ENCODE measurements at regions not wholly inside any gene's neighbourhood (a gene's known extent, or its start where the extent isn't known, plus 50 kb on each side); places are given as distances from the start of the nearest gene placed in this dataset.

DNA sequence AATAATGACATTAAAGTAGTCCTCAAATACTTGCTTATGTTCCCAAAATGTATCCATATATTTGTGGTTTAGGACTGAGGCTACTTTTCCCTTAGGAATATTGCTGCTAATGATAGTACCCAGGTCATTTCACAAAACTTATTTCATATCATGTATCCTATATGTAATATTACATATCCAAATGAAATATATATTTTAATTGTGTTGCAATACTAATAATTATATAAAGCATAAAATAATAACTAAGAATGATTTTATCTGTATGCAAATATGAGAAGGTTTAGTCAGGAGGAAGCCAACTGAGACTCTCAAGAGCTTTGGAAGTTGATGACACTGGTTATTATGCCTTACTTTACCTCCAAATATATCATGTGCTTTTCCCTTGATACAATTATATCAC, 231.5 kb upstream of the KLF14 start:
- Histone ChIP-seq H2BK5ac (ENCODE audit: low read depth, low read length, poor library complexity, severe bottlenecking) (no peak overlapping the region), H3K27ac (ENCODE audit: low read length, poor library complexity, severe bottlenecking) (no peak overlapping the region), H2AK5ac (ENCODE audit: low read length, severe bottlenecking) (no peak overlapping the region), H3K18ac (ENCODE audit: low read depth in 1 of 2, low read length in 2 of 2) (no peak overlapping the region), H3K4ac (ENCODE audit: low read depth in 1 of 2, low read length in 2 of 2) (no peak overlapping the region), H4K8ac (ENCODE audit: low read length) (no peak overlapping the region), H2BK12ac (ENCODE audit: low read length in 2 of 2) (no peak overlapping the region), H2AFZ (ENCODE audit: low read depth, low read length) (no peak overlapping the region), H2BK15ac (ENCODE audit: low read depth, poor library complexity, severe bottlenecking) (no peak overlapping the region), H3K9me3 (ENCODE audit: control insufficient read depth, low read length) (no peaks in the 10 kb centered on the region), H3K27me3 (ENCODE audit: control insufficient read depth in 1 of 2, insufficient read depth in 1 of 2, low read length in 2 of 2) (no peaks in the 10 kb centered on the region), H3K36me3 (ENCODE audit: control insufficient read depth in 1 of 2, insufficient read depth in 2 of 2, low read depth in 1 of 2, low read length in 2 of 2) (peaks cover 9 to 75% of the 10 kb centered on the region in 2 experiments), H3K4me2 (ENCODE audit: low read length, poor library complexity, severe bottlenecking) (no peak overlapping the region), H2BK120ac (ENCODE audit: low read depth, low read length) (no peak overlapping the region), H3K4me1 (ENCODE audit: control insufficient read depth, insufficient read depth, low read depth, low read length) (peaks cover 10% of the 10 kb centered on the region), H4K91ac (ENCODE audit: low read length) (no peak overlapping the region), H3K9ac (ENCODE audit: low read length) (no peak overlapping the region), H3K14ac (ENCODE audit: low read length in 2 of 2) (no peak overlapping the region), H3K23ac (ENCODE audit: low read length in 2 of 2) (no peak overlapping the region), H3K4me3 (ENCODE audit: insufficient read depth in 1 of 2, low read depth in 1 of 2, low read length in 2 of 2) (no peak overlapping the region), H3K79me1 (replicated peaks; ENCODE audit: low read length, poor library complexity, severe bottlenecking) (peaks cover 15% of the 10 kb centered on the region)
- no peak for DNase-seq

DNA sequence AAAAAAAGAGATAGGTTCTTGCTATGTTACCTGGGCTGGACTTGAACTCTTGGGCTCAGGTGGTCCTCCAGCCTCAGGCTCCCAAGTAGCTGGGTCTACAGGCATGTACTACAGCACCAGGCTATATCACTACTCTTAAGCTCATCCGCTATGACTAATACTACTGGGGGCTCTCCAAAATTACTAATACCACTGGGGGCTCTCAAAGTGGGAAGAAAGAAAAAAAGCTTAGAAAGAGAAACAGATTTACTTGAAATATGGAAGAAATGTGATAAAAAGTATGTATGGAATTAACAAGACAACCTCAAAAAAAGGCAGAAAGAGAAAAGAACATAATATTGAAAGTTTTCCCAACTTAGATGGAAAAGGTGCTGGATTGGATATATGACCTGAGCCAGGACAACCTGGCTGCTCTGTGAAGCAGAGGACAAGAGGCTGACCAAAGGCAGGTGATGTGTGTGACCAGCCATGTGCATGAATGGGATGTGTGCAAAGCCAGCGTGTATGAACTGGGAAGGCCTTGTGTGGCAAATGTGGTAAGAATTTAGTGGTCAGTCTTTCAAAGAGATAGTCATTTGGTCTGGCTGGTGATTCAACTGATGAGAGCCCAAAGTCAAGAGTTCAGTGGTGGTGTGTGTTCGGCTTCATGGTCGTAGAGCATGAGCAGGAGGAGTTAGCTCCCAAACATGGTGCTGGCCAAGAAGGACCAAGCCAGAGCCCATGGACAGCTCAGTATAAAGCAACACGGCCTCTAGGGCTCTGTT, 232.4 kb upstream of the KLF14 start:
- no peaks in the 10 kb centered on the region for H3K27me3 ChIP-seq (ENCODE audit: control insufficient read depth in 1 of 2, insufficient read depth in 1 of 2, low read length in 2 of 2)
- no peak overlapping the region for H4K91ac ChIP-seq (ENCODE audit: low read length)
- H3K9me3 ChIP-seq (ENCODE audit: control insufficient read depth, low read length): no peaks in the 10 kb centered on the region
- H4K8ac ChIP-seq (ENCODE audit: low read length): no peak overlapping the region
- H2AFZ ChIP-seq (ENCODE audit: low read depth, low read length): no peak overlapping the region
- peaks cover 15% of the 10 kb centered on the region for H3K79me1 ChIP-seq (replicated peaks; ENCODE audit: low read length, poor library complexity, severe bottlenecking)
- H2BK15ac ChIP-seq (ENCODE audit: low read depth, poor library complexity, severe bottlenecking): no peak overlapping the region
- H3K4me3 ChIP-seq (ENCODE audit: insufficient read depth in 1 of 2, low read depth in 1 of 2, low read length in 2 of 2): no peak overlapping the region
- H2AK5ac ChIP-seq (ENCODE audit: low read length, severe bottlenecking): no peak overlapping the region
- WGBS: 96% methylated on average over 4 of the region's 5 CpGs
- no peak overlapping the region for H3K23ac ChIP-seq (ENCODE audit: low read length in 2 of 2)
- H3K27ac ChIP-seq (ENCODE audit: low read length, poor library complexity, severe bottlenecking): no peak overlapping the region
- no peak overlapping the region for H2BK12ac ChIP-seq (ENCODE audit: low read length in 2 of 2)
- H2BK120ac ChIP-seq (ENCODE audit: low read depth, low read length): no peak overlapping the region
- peaks cover 11% of the 10 kb centered on the region for H3K4me1 ChIP-seq (ENCODE audit: control insufficient read depth, insufficient read depth, low read depth, low read length)
- H2BK5ac ChIP-seq (ENCODE audit: low read depth, low read length, poor library complexity, severe bottlenecking): no peak overlapping the region
- H3K9ac ChIP-seq (ENCODE audit: low read length): peak overlapping the region; percentile 36
- H3K36me3 ChIP-seq (ENCODE audit: control insufficient read depth in 1 of 2, insufficient read depth in 2 of 2, low read depth in 1 of 2, low read length in 2 of 2): peaks cover 9 to 78% of the 10 kb centered on the region in 2 experiments
- DNase-seq: no peak
- H3K4me2 ChIP-seq (ENCODE audit: low read length, poor library complexity, severe bottlenecking): no peak overlapping the region
- no peak overlapping the region for H3K14ac ChIP-seq (ENCODE audit: low read length in 2 of 2)
- no peak overlapping the region for H3K4ac ChIP-seq (ENCODE audit: low read depth in 1 of 2, low read length in 2 of 2)
- H3K18ac ChIP-seq (ENCODE audit: low read depth in 1 of 2, low read length in 2 of 2): peak overlapping the region in 1 of 2 experiments; percentile 18

DNA sequence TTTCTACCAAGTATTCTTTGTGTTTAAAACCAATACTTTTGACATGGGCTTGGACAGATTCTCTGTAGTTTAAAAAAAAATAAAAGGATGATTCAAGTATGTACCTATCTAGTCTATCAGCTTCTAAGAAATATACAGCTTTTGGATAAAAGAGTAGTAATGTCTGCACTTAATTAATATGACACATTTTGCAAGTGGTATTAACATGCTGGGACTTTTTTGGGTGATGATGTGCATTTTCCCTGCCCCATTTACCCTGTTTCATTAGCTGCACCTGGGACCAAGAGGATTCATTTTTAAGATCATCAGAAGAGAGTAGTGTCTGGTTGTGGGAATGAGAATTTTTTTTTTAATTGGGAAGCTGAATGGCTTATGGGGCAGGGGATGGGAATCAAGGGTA, 236.2 kb upstream of the KLF14 start:
- Histone ChIP-seq H3K79me1 (replicated peaks; ENCODE audit: low read length, poor library complexity, severe bottlenecking) (peaks cover 12% of the 10 kb centered on the region), H3K23ac (ENCODE audit: low read length in 2 of 2) (no peak overlapping the region), H2AK5ac (ENCODE audit: low read length, severe bottlenecking) (no peak overlapping the region), H3K14ac (ENCODE audit: low read length in 2 of 2) (no peak overlapping the region), H3K36me3 (ENCODE audit: control insufficient read depth in 1 of 2, insufficient read depth in 2 of 2, low read depth in 1 of 2, low read length in 2 of 2) (peaks cover 12 to 74% of the 10 kb centered on the region in 2 experiments), H3K4ac (ENCODE audit: low read depth in 1 of 2, low read length in 2 of 2) (no peak overlapping the region), H4K8ac (ENCODE audit: low read length) (no peak overlapping the region), H2BK15ac (ENCODE audit: low read depth, poor library complexity, severe bottlenecking) (no peak overlapping the region), H2AFZ (ENCODE audit: low read depth, low read length) (no peak overlapping the region), H3K27me3 (ENCODE audit: control insufficient read depth in 1 of 2, insufficient read depth in 1 of 2, low read length in 2 of 2) (no peaks in the 10 kb centered on the region), H3K4me2 (ENCODE audit: low read length, poor library complexity, severe bottlenecking) (no peak overlapping the region), H3K9me3 (ENCODE audit: control insufficient read depth, low read length) (no peaks in the 10 kb centered on the region), H3K27ac (ENCODE audit: low read length, poor library complexity, severe bottlenecking) (no peak overlapping the region), H2BK12ac (ENCODE audit: low read length in 2 of 2) (no peak overlapping the region), H3K4me1 (ENCODE audit: control insufficient read depth, insufficient read depth, low read depth, low read length) (peaks cover 6% of the 10 kb centered on the region), H3K4me3 (ENCODE audit: insufficient read depth in 1 of 2, low read depth in 1 of 2, low read length in 2 of 2) (no peak overlapping the region), H3K18ac (ENCODE audit: low read depth in 1 of 2, low read length in 2 of 2) (no peak overlapping the region), H2BK5ac (ENCODE audit: low read depth, low read length, poor library complexity, severe bottlenecking) (no peak overlapping the region), H3K9ac (ENCODE audit: low read length) (peak overlapping the region; percentile 34), H2BK120ac (ENCODE audit: low read depth, low read length) (peak overlapping the region; percentile 34), H4K91ac (ENCODE audit: low read length) (no peak overlapping the region)
- DNase-seq: no peak

DNA sequence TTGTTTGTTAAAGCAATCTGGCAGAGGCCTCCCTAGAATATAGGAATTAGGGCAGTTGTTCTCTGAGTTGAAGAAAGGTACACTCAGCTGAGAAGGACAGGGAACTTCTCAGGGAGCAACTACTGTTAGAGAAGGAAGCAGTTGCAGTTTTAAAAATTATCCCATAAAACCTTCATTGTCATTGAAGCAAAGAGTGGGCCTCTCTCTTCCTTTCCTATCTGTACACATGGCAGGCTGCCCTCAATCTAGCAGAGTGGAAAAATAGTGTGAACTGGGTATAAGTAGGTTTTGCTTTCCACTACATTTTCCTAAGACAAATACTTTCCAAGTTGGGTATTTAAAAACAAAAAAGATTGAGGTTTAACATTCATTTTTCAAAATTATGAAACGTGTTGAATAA, 236.7 kb upstream of the KLF14 start:
- H3K4me1 ChIP-seq (ENCODE audit: control insufficient read depth, insufficient read depth, low read depth, low read length): peaks cover 6% of the 10 kb centered on the region
- H2AK5ac ChIP-seq (ENCODE audit: low read length, severe bottlenecking): no peak overlapping the region
- H2BK120ac ChIP-seq (ENCODE audit: low read depth, low read length): peak overlapping the region; percentile 34
- no peak overlapping the region for H2BK5ac ChIP-seq (ENCODE audit: low read depth, low read length, poor library complexity, severe bottlenecking)
- no peaks in the 10 kb centered on the region for H3K27me3 ChIP-seq (ENCODE audit: control insufficient read depth in 1 of 2, insufficient read depth in 1 of 2, low read length in 2 of 2)
- no peak overlapping the region for H4K8ac ChIP-seq (ENCODE audit: low read length)
- no peak overlapping the region for H2BK12ac ChIP-seq (ENCODE audit: low read length in 2 of 2)
- no peak overlapping the region for H3K4ac ChIP-seq (ENCODE audit: low read depth in 1 of 2, low read length in 2 of 2)
- peak overlapping the region; percentile 34 for H3K9ac ChIP-seq (ENCODE audit: low read length)
- H3K4me3 ChIP-seq (ENCODE audit: insufficient read depth in 1 of 2, low read depth in 1 of 2, low read length in 2 of 2): no peak overlapping the region
- H3K27ac ChIP-seq (ENCODE audit: low read length, poor library complexity, severe bottlenecking): no peak overlapping the region
- no peak overlapping the region for H4K91ac ChIP-seq (ENCODE audit: low read length)
- H3K4me2 ChIP-seq (ENCODE audit: low read length, poor library complexity, severe bottlenecking): no peak overlapping the region
- H3K9me3 ChIP-seq (ENCODE audit: control insufficient read depth, low read length): no peaks in the 10 kb centered on the region
- H3K79me1 ChIP-seq (replicated peaks; ENCODE audit: low read length, poor library complexity, severe bottlenecking): peaks cover 12% of the 10 kb centered on the region
- no peak overlapping the region for H3K18ac ChIP-seq (ENCODE audit: low read depth in 1 of 2, low read length in 2 of 2)
- no peak overlapping the region for H2BK15ac ChIP-seq (ENCODE audit: low read depth, poor library complexity, severe bottlenecking)
- no CpG with 5 or more reads among the region's 1 CpG for WGBS
- no peak overlapping the region for H3K14ac ChIP-seq (ENCODE audit: low read length in 2 of 2)
- no peak overlapping the region for H2AFZ ChIP-seq (ENCODE audit: low read depth, low read length)
- no peak overlapping the region for H3K23ac ChIP-seq (ENCODE audit: low read length in 2 of 2)
- H3K36me3 ChIP-seq (ENCODE audit: control insufficient read depth in 1 of 2, insufficient read depth in 2 of 2, low read depth in 1 of 2, low read length in 2 of 2): peaks cover 16 to 74% of the 10 kb centered on the region in 2 experiments
- DNase-seq: peak; percentile 41

Measured in mesenchymal stem cell (in vitro differentiated cells and primary cell).